Kidney capillary endothelial cell (primary cell): ENCODE measurements at regions not wholly inside any gene's neighbourhood (a gene's known extent, or its start where the extent isn't known, plus 50 kb on each side); places are given as distances from the start of the nearest gene placed in this dataset.
"Not testable (repeated sequence)": the region's sequence is repeated elsewhere in the genome, so short reads cannot be mapped to it uniquely, and the experiment has no call there.

Source experiments
- DNase-seq: peaks from one replicate; pipeline ENCODE4 v3.0.0-alpha.2; 2018; ENCODE audit warnings: low spot score

- DNase-seq, result no peak
Measured at GRCh38 chr7:69002416-69002815, 595.9 kb upstream of the AUTS2 start.

DNA sequence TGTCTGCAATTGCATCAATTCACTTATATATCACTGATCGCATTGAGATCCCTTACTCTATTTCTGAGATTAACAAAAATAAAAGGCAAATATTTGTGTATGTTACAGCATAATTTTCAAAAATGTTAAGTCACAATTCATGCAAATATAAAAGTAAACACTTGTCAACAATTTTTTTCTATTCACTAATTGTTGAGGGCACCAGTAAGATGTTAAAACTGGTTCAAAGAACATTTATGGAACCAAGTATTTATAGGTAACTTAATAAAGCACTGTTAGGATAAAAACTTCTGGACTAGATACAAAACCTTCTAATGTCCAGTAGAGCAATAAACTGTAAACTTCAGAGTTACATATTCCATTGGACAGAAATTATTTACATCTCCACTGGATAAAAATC is 586.1 kb upstream of the AUTS2 start:
- DNase-seq, result no peak

DNA sequence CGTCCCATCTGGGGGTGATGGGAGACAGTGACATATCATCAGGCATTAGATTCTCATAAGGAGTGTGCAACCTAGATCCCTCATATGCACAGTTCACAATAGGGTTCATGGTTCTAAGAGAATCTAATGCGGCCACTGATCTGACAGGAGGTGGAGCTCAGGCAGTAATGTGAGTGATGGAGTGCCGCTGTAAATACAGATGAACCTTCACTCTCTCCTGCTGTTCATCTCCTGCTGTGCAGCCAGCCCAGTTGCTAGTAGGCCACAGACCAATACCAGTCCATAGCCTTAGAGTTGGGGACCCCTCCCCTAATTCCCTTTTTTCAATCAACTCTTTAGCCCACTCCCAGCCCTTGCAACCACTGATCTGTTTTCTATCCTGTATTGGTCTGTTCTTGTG is 581.1 kb upstream of the AUTS2 start:
- DNase-seq, result no peak

- DNase-seq, result no peak
Measured at GRCh38 chr7:69018200-69018599, 580.1 kb upstream of the AUTS2 start.

- DNase-seq, result no peak
Measured at GRCh38 chr7:69019437-69019836, 578.8 kb upstream of the AUTS2 start.

DNA sequence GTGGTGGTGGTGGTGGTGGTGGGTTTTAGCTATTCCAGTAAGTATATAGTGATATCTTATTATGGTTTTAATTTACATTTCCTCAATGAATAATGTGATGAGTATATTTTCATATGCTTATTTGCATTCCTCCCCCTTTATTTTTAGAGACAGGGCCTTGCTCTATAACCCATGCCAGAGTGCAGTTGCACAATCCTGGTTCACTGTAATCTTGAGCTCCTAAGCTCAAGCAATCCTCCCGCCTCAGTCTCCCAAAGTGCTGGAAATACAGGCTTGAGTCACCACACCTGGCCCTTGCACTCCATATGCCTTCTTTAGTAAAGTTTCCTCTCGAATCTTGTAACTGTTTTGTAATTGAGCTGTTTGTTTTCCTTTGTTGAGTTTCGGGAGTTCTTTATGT is 577.7 kb upstream of the AUTS2 start:
- no peak for DNase-seq

GRCh38 chr7:69025249-69025648 is 573.0 kb upstream of the AUTS2 start:
- DNase-seq, result no peak

DNA sequence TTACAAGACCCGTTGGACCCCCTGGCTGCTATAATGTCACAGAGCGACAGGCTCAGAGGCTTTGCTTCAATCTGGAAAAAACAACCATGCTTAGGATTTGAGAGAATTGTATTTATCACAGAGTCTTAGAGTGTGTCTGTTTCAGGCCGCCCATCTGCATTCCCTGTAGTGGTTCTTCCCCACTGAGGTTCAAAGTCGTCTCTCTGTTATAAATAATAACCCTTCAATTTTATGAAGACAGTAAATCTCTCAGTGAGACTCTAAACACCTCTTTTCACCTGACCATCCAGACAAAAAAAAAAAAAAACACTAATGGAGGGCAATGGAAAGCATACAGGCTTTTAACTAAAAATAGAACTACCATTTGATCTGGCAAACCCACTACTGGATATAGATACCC is 565.4 kb upstream of the AUTS2 start:
- no peak for DNase-seq

DNA sequence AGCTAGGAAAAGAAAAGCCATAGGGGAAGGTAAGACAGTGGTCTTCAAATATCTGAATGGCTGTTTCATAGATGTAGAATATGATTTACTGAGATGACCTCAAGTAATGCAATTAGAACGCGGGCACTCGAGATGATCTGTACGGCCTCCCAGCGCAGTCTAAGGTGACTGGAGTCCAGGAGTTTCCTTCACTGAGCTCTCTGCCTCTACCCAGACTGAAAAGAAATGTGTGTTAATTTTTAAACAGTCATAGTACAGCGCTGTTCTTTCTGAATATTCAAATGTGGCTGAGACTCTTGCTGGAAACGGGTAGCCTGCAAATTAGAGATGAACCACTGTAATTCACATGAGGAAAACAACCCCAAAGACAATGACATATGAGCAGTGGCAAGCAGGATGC is 562.4 kb upstream of the AUTS2 start:
- no peak for DNase-seq

GRCh38 chr7:69036301-69036700 is 562.0 kb upstream of the AUTS2 start:
- no peak for DNase-seq

- DNase-seq, result no peak
Measured at GRCh38 chr7:69038915-69039314, 559.4 kb upstream of the AUTS2 start.

DNA sequence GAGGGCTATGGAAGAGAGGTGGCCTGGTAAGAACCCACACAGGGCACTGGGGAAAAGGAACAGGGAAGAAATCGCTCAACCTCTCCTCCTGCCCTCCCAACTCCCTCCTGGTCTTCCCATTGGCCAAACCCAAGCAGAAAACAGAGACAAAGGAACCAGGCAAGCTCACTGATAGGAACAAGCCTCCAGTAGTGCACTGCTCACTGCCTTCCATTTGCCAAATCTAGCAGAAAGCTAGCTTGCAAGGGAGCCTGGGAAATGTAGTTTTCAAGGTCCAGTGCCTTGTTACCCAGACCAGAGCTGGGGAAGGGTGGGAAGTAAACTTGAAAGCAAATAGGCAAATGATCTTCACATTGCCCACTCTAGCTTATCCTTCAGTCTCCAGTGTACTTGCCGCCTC is 556.1 kb upstream of the AUTS2 start:
- no peak for DNase-seq

- DNase-seq, result no peak
Measured at GRCh38 chr7:69047151-69047754, 551.0 kb upstream of the AUTS2 start.

DNA sequence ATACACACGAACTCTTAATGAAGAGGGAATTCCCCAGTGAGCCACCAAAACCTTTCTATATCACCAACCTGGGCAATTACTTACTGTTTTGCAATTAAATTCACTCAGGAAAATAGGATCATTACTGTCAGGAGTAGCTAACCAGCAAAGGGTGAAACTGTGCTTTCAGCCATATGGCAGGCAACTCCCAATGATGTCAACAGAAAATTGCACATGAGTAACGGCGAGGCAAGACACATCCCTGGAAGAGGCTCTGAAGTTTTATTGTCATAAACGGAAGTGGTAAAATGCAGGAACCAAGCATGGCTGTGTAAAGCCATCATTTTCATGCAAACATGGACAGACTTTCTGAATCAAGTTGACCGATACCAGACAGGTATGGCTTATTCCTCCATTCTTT is 548.9 kb upstream of the AUTS2 start:
- no peak for DNase-seq

- DNase-seq, result no peak
Measured at GRCh38 chr7:69052447-69052846, 545.8 kb upstream of the AUTS2 start.

DNA sequence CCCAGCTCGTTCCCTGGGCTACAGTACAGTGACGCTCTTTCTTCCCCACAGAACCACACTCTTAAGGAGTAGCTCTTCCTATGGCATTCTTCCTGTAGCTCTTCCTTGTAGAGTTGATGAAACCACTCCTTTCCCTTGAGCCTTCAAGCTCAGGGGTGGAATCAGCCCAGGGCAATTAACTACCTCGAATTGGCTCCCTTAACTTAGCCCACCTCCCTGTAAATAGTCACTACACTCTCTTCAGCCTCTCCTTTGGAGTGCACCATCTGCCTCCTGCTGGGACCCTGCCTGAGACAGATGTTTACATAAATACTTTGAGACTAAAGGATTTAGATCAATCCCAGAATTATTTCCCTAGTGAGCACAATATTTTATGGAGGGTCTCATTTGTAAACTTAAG is 537.8 kb upstream of the AUTS2 start:
- DNase-seq, result no peak

DNA sequence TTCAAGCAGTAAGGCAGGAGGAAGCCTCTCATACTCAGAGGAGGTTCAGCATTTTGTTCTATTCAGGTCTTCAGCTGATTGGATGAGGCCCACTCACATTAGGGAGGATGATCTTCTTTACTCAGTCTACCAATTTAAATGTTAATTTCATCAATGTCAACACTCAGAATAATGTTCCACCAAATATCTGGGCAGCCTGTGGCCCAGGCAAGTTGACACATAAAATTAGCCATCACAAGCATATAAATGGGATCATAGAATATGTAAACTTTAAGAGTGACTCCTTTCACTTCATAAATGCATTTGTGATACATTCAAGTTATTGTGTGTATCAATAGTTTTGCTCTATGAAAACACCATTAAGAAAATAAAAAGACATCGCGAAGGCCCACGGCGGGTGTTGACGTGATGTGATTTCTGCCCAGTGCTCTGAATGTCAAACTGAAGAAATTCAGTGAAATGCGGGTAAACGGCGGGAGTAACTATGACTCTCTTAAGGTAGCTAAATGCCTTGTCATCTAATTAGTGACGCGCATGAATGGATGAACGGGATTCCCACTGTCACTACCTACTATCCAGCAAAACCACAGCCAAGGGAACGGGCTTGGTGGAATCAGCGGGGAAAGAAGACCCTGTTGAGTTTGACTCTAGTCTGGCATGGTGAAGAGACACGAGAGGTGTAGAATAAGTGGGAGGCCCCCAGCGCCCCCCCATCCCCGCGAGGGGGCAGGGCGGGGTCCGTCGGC is 536.1 kb upstream of the AUTS2 start:
- DNase-seq, result no peak

DNA sequence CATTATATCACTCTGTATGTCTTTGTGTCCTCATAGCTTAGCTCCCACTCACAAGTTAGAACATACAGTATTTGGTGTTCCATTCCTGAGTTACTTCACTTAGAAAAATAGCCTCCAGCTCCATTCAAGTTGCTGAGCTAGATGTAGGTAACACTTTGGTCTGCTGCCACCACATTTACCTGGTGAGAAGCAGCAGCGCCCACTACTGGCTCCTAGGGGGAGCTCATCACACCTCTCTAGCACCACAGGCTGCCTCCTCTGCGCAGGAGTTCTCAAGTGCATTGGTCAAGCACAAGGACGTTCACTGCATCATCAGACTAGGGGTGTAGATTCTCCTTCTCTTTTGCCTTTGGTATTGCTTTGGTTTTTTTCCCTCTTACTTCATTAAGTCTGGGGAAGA is 530.9 kb upstream of the AUTS2 start:
- DNase-seq, result no peak

DNA sequence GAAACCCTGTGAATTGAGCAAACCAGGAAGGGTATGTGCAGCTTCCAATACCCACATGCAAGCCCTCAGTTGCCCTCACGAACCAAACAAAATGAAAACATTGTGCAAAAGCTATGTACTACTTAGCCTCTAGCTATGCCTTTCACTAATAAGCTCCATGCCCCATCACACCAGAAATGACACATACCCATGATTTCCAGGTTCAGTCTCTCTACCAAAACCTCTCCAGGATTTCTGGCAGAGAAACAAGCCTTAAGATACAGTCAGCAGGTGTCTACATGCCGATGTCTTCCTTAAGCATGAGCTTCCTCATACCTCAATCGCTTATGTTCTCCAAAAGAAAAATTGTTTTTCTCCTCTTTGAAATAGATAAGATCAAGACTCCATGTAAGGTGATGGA is 527.8 kb upstream of the AUTS2 start:
- DNase-seq, result no peak

DNA sequence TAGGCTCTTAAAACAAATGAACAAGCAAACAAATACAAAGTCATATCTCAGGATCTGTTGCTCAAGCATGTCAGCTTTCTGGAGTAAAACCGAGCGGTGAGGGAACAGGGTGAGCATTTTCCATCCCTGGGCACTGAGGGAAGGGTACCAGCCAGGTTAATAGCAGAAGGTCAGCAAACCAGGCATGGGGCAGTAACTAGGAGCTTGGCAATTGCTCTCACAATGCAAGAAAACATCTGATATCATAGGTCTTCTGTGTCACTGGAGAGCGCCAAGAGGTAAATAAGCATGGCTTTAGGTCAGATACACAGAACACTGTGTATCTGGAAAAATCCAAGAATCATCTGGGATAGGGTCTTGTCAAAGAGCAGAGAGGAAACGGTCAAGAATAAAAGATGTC is 521.7 kb upstream of the AUTS2 start:
- DNase-seq, result no peak

DNA sequence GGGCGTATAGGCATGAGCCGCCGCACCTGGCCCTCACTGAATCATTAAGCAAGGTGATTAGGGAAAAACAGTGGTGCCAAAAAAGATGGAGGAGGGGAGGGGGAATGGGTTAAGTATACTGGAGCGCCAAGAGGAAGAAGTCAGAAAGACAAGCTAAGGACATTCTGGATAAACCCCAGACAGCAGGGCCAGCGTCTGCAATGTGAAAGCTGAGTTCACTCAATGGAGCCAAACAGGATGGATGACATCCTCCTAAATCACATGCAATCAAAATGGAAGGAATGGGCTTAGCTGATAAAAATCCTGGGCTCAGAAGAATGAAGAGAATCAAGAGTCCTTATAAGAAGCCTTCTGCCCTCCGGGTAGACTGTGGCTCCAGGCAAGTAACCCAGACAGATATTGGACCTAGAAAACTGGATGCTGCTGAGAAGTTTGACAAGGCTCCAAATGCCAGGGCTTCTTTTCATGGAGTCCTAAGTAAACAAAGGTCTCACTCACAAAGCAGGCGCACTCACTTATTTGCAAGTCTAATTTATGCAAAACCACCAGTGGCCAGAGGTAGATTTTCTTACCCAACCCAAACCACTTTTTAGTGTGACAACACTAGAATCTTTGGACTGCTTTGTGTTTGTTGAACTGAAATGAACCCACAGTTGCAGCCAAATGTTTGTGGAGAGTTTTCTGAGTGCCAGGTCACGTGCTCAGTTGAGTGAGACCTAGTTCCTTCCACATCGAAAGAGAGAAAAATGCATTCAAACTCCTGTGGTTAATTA is 519.1 kb upstream of the AUTS2 start:
- DNase-seq, result no peak

- not testable (repeated sequence) for DNase-seq
Measured at GRCh38 chr7:69087281-69087680, 511.0 kb upstream of the AUTS2 start.

DNA sequence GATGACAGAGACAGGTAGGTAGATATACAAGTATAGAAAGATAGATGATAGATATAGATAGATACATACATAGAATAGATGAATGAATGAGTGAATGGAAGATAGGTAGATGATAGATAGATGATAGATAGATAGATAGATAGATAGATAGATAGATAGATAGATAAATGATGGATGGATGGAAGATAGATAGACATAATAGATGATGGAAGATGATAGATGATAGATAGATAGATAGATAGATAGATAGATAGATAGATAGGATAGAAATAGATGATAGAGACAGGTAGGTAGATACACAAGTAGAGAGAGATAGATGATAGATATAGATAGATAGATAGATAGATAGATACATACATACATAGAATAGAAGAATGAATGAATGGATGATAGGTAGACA is 510.1 kb upstream of the AUTS2 start:
- DNase-seq, result no peak
